Pancreas (tissue), 10 donors: ENCODE measurements at regions not wholly inside any gene's neighbourhood (a gene's known extent, or its start where the extent isn't known, plus 50 kb on each side); places are given as distances from the start of the nearest gene placed in this dataset.
"Not testable (repeated sequence)": the region's sequence is repeated elsewhere in the genome, so short reads cannot be mapped to it uniquely, and the experiment has no call there.

Experiments
- ATAC-seq, 4 donors: fragments of 200-7000 bp; cut with Tn5 transposase; one replicate each; pipeline versions ENCODE4 v1.8.0 to v1.9.1; 2020; ENCODE audit warnings: mild to moderate bottlenecking in 4 of 4, moderate library complexity in 4 of 4
- DNase-seq, 6 donors: peaks; one replicate each; pipeline ENCODE4 v3.0.0-alpha.2; 2020
- FAIRE-seq: peaks from 2 replicates; lab custom pipeline; 2012; peaks lifted over from hg19 to GRCh38; lab: Jason Lieb, UNC
- H3K27ac ChIP-seq, 4 donors: fragments of 200-600 bp; sonication (generic); 1 replicate in 3 of 4; 2 replicates in 1 of 4; pipeline versions ENCODE4 v1.5.0 to v1.8.0; 2020
- H3K27me3 ChIP-seq, 4 donors: fragments of 200-600 bp; one replicate each; pipeline ENCODE4 v1.8.0; 2021
- H3K36me3 ChIP-seq, 3 donors: fragments of 200-600 bp; sonication (generic) in 1 of 3; one replicate each; pipeline versions ENCODE4 v1.5.0 to v1.8.0; 2020 to 2021
- H3K4me1 ChIP-seq, 3 donors: fragments of 200-600 bp; one replicate each; pipeline ENCODE4 v1.8.0; 2021
- H3K4me3 ChIP-seq, 4 donors: fragments of 200-600 bp; sonication (generic) in 2 of 4; one replicate each; pipeline versions ENCODE4 v1.5.0 to v1.8.0; 2020 to 2021
- H3K9me3 ChIP-seq, 4 donors: fragments of 200-600 bp; one replicate each; pipeline ENCODE4 v1.8.0; 2021
- WGBS, 2 donors: extraction: QIAGEN DNeasy Blood & Tissue Kit; methylation state at CpG; one replicate each; pipeline ENCODE4 v1.1.7; 2013; 5-methylcytosine and 5-hydroxymethylcytosine counted together
- intact Hi-C, 3 donors: fragments of 100-400 bp; cut with DNase I; formaldehyde crosslinking; loops; one replicate each; pipeline versions ENCODE4 v1.11.1 to v1.14.2; 2022
- TF ChIP-seq, protein P1 (sequence below), 4 donors: fragments of 200-600 bp; sonication (generic) in 3 of 4; IDR thresholded peaks; one replicate each; pipeline versions ENCODE4 v1.5.0 to v1.8.0; 2021; ENCODE audit warnings: antibody characterized with exemption in 4 of 4
- donor health status: healthy with polysubstance abuse.
- donor health status: DM: no; HTN: no; CAD: no; lungs with moderate emphysema.
- donor health status: DM: no; HTN: no; CAD: no.
- donor health status: control.
- donor health status: control.
- donor health status: Bipolar disorder and iron deficiency.
- donor health status: DM: yes; HTN: yes; CAD: no.
- donor health status: DM: no; HTN: no; CAD: no.
- donor health status: DM: no; HTN: no; CAD: no.
- donor health status: DM: yes; HTN: yes; CAD: no.

DNA sequence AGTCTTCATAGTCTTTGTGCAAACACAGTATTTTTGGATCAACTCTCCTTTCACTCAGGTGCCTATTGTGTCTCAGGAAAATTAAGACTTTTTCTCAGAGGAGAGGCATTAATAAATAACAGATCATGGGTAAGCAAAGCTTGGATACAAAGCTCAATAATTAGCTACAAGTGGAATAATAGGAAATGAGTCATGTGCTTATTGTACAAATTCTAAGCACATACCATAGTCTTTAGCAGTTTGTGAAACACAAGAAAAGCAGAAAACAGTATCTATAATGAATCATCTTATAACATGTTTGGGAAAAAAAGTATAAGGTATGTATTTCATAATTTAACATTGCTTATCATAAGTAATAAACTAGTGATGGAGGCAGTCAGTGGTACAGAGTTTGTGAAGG, 477.0 kb downstream of the CDH10 start:
- DNase-seq (no peak), FAIRE-seq (no peak), ATAC-seq (no peak)
- Histone ChIP-seq H3K9me3 (no peaks in the 10 kb centered on the region), H3K27me3 (no peaks in the 10 kb centered on the region), H3K36me3 (no peaks in the 10 kb centered on the region), H3K4me3 (no peak overlapping the region), H3K27ac (no peak overlapping the region), H3K4me1 (no peaks in the 10 kb centered on the region)
- intact Hi-C loops: no loop called here
- TF ChIP-seq, protein P1, sequence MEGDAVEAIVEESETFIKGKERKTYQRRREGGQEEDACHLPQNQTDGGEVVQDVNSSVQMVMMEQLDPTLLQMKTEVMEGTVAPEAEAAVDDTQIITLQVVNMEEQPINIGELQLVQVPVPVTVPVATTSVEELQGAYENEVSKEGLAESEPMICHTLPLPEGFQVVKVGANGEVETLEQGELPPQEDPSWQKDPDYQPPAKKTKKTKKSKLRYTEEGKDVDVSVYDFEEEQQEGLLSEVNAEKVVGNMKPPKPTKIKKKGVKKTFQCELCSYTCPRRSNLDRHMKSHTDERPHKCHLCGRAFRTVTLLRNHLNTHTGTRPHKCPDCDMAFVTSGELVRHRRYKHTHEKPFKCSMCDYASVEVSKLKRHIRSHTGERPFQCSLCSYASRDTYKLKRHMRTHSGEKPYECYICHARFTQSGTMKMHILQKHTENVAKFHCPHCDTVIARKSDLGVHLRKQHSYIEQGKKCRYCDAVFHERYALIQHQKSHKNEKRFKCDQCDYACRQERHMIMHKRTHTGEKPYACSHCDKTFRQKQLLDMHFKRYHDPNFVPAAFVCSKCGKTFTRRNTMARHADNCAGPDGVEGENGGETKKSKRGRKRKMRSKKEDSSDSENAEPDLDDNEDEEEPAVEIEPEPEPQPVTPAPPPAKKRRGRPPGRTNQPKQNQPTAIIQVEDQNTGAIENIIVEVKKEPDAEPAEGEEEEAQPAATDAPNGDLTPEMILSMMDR (IDR thresholded peaks at IDR 0.05): no peak

DNA sequence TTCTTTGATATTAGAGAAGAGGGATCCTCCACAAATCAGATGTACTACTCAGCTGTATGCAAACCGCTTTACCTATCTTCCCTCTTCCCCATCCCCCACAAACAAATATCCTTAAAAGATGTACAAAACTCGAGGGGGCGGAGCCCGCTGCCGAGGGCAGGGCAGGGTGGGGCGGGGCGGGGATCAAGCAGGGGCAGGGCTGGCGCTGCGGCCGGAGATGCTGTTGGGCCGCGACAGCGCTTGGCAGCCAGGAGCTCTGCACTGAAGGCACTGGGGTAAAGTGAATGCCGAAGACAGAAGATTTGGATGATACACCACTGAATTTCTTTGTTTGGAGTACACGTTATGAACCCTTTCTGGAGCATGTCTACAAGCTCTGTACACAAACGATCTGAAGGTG, 474.8 kb downstream of the CDH10 start:
- no peaks in the 10 kb centered on the region for H3K9me3 ChIP-seq
- TF ChIP-seq, protein P1 (IDR thresholded peaks at IDR 0.05): no peak
- no peak for DNase-seq
- H3K4me3 ChIP-seq: no peak overlapping the region
- no peaks in the 10 kb centered on the region for H3K36me3 ChIP-seq
- no peak overlapping the region for H3K27ac ChIP-seq
- no peaks in the 10 kb centered on the region for H3K27me3 ChIP-seq
- intact Hi-C loops: no loop called here
- no peak for FAIRE-seq
- no peaks in the 10 kb centered on the region for H3K4me1 ChIP-seq
- ATAC-seq: no peak
- 76 to 90% methylated on average over 16 of the region's 16 CpGs for WGBS, 2 donors

DNA sequence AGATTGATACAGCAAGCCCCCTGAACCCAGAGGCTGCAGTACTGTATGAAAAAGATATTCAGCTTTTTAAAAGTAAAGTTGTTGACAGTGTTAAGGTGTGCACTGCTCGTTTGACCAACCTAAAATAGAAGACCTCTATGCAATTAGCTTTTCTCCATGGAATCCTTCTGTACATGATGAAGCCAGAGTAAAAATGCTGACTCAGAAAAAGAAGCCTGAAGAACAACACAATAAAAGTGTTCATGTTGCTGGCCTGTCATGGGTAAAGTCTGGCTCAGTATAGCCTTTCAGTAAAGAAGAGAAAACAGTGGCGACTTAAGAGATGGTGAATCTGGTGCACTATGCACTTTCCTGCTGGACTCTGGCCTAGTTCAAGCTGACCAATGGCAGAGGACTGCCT, 473.8 kb downstream of the CDH10 start:
- H3K9me3 ChIP-seq, ATAC-seq, H3K27ac ChIP-seq, H3K4me3 ChIP-seq, DNase-seq, H3K4me1 ChIP-seq, FAIRE-seq, H3K27me3 ChIP-seq, intact Hi-C loops, H3K36me3 ChIP-seq: not testable (repeated sequence)
- WGBS, 2 donors: 53 to 76% methylated on average over 2 of the region's 2 CpGs

DNA sequence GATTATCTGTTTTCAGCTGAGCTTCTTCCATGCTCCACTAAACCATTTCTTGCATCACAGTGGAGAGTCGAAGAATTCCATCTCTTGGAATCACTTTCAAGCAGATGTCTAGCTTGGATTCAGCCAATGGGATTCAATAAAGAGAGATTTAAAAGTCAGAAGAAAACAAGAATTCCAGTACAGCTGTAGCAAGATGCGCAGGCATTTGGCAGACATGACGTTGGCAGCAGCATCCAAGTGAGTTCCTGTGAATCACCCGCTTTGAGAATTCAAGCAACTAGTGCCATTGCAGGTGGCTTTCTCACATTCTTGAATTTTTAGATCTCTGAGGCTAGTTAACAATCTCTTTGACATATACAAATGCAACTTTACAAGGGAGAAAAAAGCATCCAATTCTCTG, 467.0 kb downstream of the CDH10 start:
- FAIRE-seq: no peak

DNA sequence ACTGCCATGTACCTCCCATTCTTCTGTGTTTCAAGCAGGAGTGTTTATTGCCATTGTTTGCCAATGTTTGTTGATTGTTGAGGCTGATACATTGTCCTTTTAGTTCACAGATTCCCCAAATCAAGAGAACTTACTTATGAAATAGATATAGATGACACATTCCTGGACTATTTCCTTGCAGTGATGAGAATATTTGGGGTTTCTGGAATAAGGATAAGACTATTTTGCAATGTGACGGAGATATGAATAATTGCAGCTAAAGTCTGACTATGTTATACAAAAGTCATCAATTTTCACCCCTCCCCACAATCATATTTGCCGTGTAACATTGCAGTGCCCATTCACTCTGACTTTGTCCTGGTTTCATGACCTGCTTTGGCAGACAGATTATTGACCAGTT, 460.8 kb downstream of the CDH10 start:
- Histone ChIP-seq H3K27ac (no peak overlapping the region), H3K36me3 (no peaks in the 10 kb centered on the region), H3K4me1 (no peaks in the 10 kb centered on the region), H3K9me3 (no peaks in the 10 kb centered on the region), H3K4me3 (no peak overlapping the region), H3K27me3 (no peaks in the 10 kb centered on the region)
- ATAC-seq (no peak), FAIRE-seq (no peak), DNase-seq (no peak)
- WGBS, 2 donors: 61 to 65% methylated on average over 2 of the region's 2 CpGs
- TF ChIP-seq, protein P1 (IDR thresholded peaks at IDR 0.05): no peak
- intact Hi-C loops: no loop called here

More for the DNA sequence above, 467.0 kb downstream of the CDH10 start:
- no peak for ATAC-seq
- no peak overlapping the region for H3K27ac ChIP-seq
- H3K36me3 ChIP-seq: no peaks in the 10 kb centered on the region
- intact Hi-C loops: no loop called here
- no peaks in the 10 kb centered on the region for H3K4me1 ChIP-seq
- TF ChIP-seq, protein P1 (IDR thresholded peaks at IDR 0.05): no peak
- DNase-seq: no peak
- H3K9me3 ChIP-seq: no peaks in the 10 kb centered on the region
- no peak overlapping the region for H3K4me3 ChIP-seq
- 70 to 85% methylated on average over 4 of the region's 4 CpGs for WGBS, 2 donors
- H3K27me3 ChIP-seq: peaks cover 0 to 4% (median 0%) of the 10 kb centered on the region in 4 donors
